ENCODE measurements at regions not wholly inside any gene's neighbourhood (a gene's known extent, or its start where the extent isn't known, plus 50 kb on each side); places are given as distances from the start of the nearest gene placed in this dataset.

DNA sequence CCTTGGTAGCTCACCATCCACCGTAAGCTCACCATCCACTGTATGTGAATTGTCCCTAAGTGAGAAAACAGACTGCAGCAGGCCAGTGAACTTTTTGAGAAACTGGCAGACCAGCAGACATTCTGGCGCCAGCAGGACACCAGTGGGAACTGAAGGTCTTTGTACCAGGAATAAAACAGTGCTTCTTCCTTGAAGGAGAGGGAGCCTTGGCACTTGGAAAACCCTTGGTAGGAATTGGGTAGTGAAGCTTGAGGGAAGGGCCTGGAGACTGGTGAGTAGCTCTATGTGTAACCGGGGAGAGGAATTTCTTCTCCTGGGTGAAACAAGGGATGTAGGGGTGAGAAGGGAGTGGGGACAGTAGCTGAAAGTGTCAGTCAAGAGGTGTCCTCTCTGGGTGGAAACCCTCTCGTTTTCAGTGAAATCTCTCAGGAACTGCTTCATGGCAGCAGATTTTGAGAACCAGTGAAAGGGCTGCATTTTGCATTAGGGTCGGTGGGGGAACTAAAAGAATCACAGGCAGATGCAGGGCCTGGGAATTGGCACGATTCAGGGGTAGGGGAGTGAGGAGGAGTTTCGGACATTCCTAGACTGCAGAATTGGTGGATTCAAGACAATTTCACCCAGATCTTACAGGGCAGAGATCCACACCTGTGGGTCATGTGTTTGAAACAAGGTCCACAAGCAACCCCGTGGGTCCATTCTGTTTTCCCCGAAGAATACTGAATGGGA lies 131.5 kb upstream of the DLX2 start:
- TF ChIP-seq, protein P1, sequence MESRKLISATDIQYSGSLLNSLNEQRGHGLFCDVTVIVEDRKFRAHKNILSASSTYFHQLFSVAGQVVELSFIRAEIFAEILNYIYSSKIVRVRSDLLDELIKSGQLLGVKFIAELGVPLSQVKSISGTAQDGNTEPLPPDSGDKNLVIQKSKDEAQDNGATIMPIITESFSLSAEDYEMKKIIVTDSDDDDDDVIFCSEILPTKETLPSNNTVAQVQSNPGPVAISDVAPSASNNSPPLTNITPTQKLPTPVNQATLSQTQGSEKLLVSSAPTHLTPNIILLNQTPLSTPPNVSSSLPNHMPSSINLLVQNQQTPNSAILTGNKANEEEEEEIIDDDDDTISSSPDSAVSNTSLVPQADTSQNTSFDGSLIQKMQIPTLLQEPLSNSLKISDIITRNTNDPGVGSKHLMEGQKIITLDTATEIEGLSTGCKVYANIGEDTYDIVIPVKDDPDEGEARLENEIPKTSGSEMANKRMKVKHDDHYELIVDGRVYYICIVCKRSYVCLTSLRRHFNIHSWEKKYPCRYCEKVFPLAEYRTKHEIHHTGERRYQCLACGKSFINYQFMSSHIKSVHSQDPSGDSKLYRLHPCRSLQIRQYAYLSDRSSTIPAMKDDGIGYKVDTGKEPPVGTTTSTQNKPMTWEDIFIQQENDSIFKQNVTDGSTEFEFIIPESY (IDR thresholded peaks at IDR 0.05; ENCODE audit: extremely low read depth, insufficient replicate concordance, low read length): no peak
- TF ChIP-seq, protein P2, sequence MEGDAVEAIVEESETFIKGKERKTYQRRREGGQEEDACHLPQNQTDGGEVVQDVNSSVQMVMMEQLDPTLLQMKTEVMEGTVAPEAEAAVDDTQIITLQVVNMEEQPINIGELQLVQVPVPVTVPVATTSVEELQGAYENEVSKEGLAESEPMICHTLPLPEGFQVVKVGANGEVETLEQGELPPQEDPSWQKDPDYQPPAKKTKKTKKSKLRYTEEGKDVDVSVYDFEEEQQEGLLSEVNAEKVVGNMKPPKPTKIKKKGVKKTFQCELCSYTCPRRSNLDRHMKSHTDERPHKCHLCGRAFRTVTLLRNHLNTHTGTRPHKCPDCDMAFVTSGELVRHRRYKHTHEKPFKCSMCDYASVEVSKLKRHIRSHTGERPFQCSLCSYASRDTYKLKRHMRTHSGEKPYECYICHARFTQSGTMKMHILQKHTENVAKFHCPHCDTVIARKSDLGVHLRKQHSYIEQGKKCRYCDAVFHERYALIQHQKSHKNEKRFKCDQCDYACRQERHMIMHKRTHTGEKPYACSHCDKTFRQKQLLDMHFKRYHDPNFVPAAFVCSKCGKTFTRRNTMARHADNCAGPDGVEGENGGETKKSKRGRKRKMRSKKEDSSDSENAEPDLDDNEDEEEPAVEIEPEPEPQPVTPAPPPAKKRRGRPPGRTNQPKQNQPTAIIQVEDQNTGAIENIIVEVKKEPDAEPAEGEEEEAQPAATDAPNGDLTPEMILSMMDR (IDR thresholded peaks at IDR 0.05 in 2 of 3, conservative IDR thresholded peaks at IDR 0.05 in 1 of 3; ENCODE audit: borderline replicate concordance in 1 of 3, insufficient read depth in 1 of 3, low read depth in 2 of 3, low read length in 2 of 3): no peak
- TF ChIP-seq POLR2A (IDR thresholded peaks at IDR 0.05; ENCODE audit: borderline replicate concordance, extremely low read depth, insufficient read depth, insufficient read length) (no peak), JUND (IDR thresholded peaks at IDR 0.05) (no peak), EZH2 (IDR thresholded peaks at IDR 0.05) (no peak), SIN3A (IDR thresholded peaks at IDR 0.05; ENCODE audit: low read depth) (no peak), CEBPB (IDR thresholded peaks at IDR 0.05; ENCODE audit: low read depth) (no peak), EZH2phosphoT487 (IDR thresholded peaks at IDR 0.05; ENCODE audit: borderline replicate concordance) (no peak), SP1 (IDR thresholded peaks at IDR 0.05; ENCODE audit: low read depth) (no peak), ELF1 (IDR thresholded peaks at IDR 0.05; ENCODE audit: borderline replicate concordance, low read depth) (no peak), ZNF274 (IDR thresholded peaks at IDR 0.05; ENCODE audit: low read depth, low read length) (no peak), POLR2AphosphoS5 (IDR thresholded peaks at IDR 0.05; ENCODE audit: low read depth, low read length) (no peak), ZFX (IDR thresholded peaks at IDR 0.05) (no peak)
- TF ChIP-seq, protein P3, sequence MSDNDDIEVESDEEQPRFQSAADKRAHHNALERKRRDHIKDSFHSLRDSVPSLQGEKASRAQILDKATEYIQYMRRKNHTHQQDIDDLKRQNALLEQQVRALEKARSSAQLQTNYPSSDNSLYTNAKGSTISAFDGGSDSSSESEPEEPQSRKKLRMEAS (IDR thresholded peaks at IDR 0.05): no peak

All from HCT116 (cell line).